Natural killer cell (primary cell): ENCODE measurements at regions not wholly inside any gene's neighbourhood (a gene's known extent, or its start where the extent isn't known, plus 50 kb on each side); places are given as distances from the start of the nearest gene placed in this dataset.

Experiments
- ATAC-seq, 3 donors: fragments of 150-1000 bp in 2 of 3; fragments of 200-7000 bp in 1 of 3; cut with Tn5 transposase; 1 replicate in 1 of 3; 2 replicates in 2 of 3; pipeline ENCODE4 v1.10.0; 2021; ENCODE audit warnings: mild to moderate bottlenecking in 2 of 3, moderate library complexity in 2 of 3
- DNase-seq, 2 donors: peaks; one replicate each; pipeline versions ENCODE4 v3.0.0 to v3.0.0-alpha.2; 2013 to 2021; ENCODE audit warnings: mixed read lengths in 1 of 2
- H3K27ac ChIP-seq: one replicate; pipeline ENCODE4 v1.5.1; 2013; ENCODE audit warnings: mild to moderate bottlenecking, low read length
- H3K27me3 ChIP-seq: one replicate; pipeline ENCODE4 v1.6.1; 2013; ENCODE audit warnings: low read length; ENCODE audit not compliant: control insufficient read depth, insufficient read depth
- H3K36me3 ChIP-seq: one replicate; pipeline ENCODE4 v1.6.1; 2013; ENCODE audit warnings: low read length; ENCODE audit not compliant: control insufficient read depth, insufficient read depth
- H3K4me1 ChIP-seq: one replicate; pipeline ENCODE4 v1.6.1; 2013; ENCODE audit warnings: low read length; ENCODE audit not compliant: control insufficient read depth, insufficient read depth
- H3K4me3 ChIP-seq: one replicate; pipeline ENCODE4 v1.5.1; 2013; ENCODE audit warnings: low read length
- H3K9me3 ChIP-seq: one replicate; pipeline ENCODE4 v1.6.1; 2013; ENCODE audit warnings: low read length; ENCODE audit not compliant: control insufficient read depth, insufficient read depth
- H3K27ac Mint-ChIP-seq, 2 donors: one replicate each; pipeline ENCODE4 v1.8.0; 2022; ENCODE audit warnings: mild to moderate bottlenecking in 2 of 2, mixed read lengths in 2 of 2, moderate library complexity in 1 of 2
- H3K27me3 Mint-ChIP-seq, 2 donors: one replicate each; pipeline ENCODE4 v1.8.0; 2022; ENCODE audit warnings: low read depth in 2 of 2, mixed read lengths in 2 of 2
- H3K36me3 Mint-ChIP-seq: one replicate; pipeline ENCODE4 v1.8.0; 2022; ENCODE audit warnings: mixed read lengths
- H3K4me1 Mint-ChIP-seq, 2 donors: one replicate each; pipeline ENCODE4 v1.8.0; 2022; ENCODE audit warnings: mixed read lengths in 2 of 2
- H3K4me3 Mint-ChIP-seq: one replicate; pipeline ENCODE4 v1.8.0; 2022; ENCODE audit warnings: mild to moderate bottlenecking, moderate library complexity, mixed read lengths
- H3K9me3 Mint-ChIP-seq, 2 donors: one replicate each; pipeline ENCODE4 v1.8.0; 2022; ENCODE audit warnings: mixed read lengths in 2 of 2
- WGBS: methylation state at CpG from one replicate; pipeline ENCODE4 v1.1.7; 2013; ENCODE audit warnings: missing lambda C conversion rate; ENCODE audit not compliant: insufficient coverage; 5-methylcytosine and 5-hydroxymethylcytosine counted together
- intact Hi-C: fragments of 100-400 bp; cut with micrococcal nuclease; formaldehyde crosslinking; loops from one replicate; pipeline ENCODE4 v1.14.2; 2022
- TF ChIP-seq, protein P1 (sequence below): fragments of 200-600 bp; IDR thresholded peaks from one replicate; pipeline ENCODE4 v1.8.0; 2022; ENCODE audit warnings: antibody characterized with exemption

DNA sequence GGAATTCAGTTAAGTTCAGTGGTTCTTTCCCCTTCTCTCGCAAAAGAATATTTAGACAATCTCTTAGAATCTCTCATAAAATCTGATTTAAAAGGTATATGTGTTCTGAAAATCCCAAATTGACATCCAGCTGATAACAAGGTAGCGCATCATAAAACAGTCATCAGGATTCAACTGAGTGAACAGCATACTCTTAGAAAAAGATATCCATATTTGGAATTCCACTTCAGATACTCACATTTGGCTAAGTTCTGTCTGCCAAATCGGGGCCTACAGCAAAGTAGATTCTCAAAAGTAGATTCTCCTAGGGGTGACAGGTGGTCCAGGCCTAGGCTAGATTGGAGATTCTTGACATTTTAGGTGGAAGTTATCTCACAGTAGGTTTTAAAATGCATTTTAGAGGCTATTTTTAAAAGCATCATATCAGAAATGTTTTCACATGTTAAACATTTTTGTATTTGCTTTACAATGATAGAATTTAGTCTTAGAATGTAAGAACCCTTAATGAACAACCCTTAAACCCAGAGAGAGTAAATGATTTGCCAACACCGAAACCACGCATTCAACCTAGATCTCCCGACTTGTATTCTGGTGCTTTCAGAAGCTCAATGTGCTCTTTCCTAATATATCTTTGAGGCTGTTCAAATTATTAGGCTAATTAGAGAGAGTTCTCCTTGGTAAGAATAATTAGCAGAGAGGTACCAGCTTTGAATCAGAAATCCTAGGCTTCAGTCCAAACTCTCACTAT, 318.9 kb downstream of the LMO4 start:
- WGBS, result 89% methylated on average over 5 of the region's 6 CpGs
- Mint-ChIP-seq H3K27me3 (no peaks in the 10 kb centered on the region), H3K36me3 (no peaks in the 10 kb centered on the region), H3K4me3 (no peak overlapping the region), H3K9me3 (no peaks in the 10 kb centered on the region), H3K27ac (no peak overlapping the region), H3K4me1 (peaks cover 8 to 11% of the 10 kb centered on the region in 2 donors)
- intact Hi-C loops, result no loop called here
- TF ChIP-seq, protein P1, sequence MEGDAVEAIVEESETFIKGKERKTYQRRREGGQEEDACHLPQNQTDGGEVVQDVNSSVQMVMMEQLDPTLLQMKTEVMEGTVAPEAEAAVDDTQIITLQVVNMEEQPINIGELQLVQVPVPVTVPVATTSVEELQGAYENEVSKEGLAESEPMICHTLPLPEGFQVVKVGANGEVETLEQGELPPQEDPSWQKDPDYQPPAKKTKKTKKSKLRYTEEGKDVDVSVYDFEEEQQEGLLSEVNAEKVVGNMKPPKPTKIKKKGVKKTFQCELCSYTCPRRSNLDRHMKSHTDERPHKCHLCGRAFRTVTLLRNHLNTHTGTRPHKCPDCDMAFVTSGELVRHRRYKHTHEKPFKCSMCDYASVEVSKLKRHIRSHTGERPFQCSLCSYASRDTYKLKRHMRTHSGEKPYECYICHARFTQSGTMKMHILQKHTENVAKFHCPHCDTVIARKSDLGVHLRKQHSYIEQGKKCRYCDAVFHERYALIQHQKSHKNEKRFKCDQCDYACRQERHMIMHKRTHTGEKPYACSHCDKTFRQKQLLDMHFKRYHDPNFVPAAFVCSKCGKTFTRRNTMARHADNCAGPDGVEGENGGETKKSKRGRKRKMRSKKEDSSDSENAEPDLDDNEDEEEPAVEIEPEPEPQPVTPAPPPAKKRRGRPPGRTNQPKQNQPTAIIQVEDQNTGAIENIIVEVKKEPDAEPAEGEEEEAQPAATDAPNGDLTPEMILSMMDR, result no peak
- no peak for DNase-seq
- Histone ChIP-seq H3K27me3 (no peaks in the 10 kb centered on the region), H3K4me1 (no peaks in the 10 kb centered on the region), H3K9me3 (no peaks in the 10 kb centered on the region), H3K27ac (no peak overlapping the region), H3K4me3 (no peak overlapping the region), H3K36me3 (no peaks in the 10 kb centered on the region)
- no peak for ATAC-seq

DNA sequence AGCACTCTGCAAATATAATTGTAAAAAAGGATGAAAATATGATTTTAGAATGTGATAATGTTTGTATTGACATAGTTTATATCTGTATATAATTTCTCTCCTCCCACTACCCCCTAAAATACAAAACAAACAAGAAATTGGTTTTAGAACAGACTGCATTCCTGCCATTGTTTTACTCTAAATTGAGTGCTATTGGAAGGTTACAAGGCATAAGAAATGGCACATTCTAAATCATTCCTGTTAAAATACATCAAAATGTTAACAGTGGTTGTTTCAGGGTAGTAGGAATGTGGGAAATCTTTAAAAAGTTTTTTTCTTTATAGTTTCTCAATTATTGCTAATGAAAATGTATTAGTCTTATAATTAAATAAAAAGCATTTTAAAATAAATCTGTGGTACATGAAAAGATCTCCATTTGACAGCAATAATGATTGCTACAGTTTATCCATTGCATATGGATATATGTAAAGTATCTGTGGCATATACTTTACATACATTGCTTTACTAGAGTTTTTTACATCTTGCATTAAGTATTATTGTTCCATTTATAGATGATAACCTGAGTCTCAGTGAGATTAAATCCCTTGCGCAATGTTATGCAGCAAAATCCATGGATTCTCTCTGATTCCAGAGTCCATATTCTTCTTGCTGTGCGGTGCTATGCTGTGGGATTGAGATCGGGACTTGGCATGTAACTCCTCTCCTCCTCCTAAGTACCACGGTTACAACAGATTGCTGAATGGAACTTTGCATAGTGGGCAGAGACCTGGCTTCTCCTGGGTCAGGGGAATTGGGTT, 319.8 kb downstream of the LMO4 start:
- no peaks in the 10 kb centered on the region for H3K9me3 Mint-ChIP-seq
- no peaks in the 10 kb centered on the region for H3K27me3 Mint-ChIP-seq
- Histone ChIP-seq H3K4me3 (no peak overlapping the region), H3K4me1 (no peaks in the 10 kb centered on the region), H3K27me3 (no peaks in the 10 kb centered on the region), H3K27ac (no peak overlapping the region), H3K36me3 (no peaks in the 10 kb centered on the region), H3K9me3 (no peaks in the 10 kb centered on the region)
- TF ChIP-seq, protein P1, result no peak
- no peak overlapping the region for H3K4me3 Mint-ChIP-seq
- 96% methylated on average over 4 of the region's 4 CpGs for WGBS
- ATAC-seq (no peak), DNase-seq (no peak)
- H3K27ac Mint-ChIP-seq, result no peak overlapping the region
- H3K36me3 Mint-ChIP-seq, result no peaks in the 10 kb centered on the region
- peaks cover 8 to 11% of the 10 kb centered on the region in 2 donors for H3K4me1 Mint-ChIP-seq
- intact Hi-C loops, result no loop called here

DNA sequence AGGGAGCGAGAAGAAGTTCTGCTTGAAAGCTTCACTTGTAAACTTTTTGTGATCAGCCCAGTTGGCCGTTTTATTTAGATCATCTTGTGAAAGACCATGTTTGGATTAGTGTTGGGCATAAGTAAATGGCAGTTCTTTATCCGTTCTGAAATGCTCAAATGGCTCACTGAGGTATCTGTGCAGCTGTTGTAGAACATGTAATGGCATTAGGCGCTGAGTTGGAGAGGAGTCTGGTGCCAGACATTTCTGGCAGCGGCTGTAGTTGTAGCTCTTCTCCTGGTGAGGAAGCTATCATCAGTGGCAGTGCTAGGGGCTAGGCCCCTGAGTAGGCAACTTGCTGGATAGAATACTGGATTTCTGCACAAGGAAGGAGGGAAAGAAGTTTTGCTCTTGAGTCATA, 321.6 kb downstream of the LMO4 start:
- ATAC-seq, result no peak
- H3K4me3 ChIP-seq, result no peak overlapping the region
- Mint-ChIP-seq H3K36me3 (no peaks in the 10 kb centered on the region), H3K4me3 (no peak overlapping the region), H3K27me3 (no peaks in the 10 kb centered on the region), H3K9me3 (no peaks in the 10 kb centered on the region), H3K4me1 (peaks cover 0 to 1% of the 10 kb centered on the region in 2 donors), H3K27ac (no peak overlapping the region)
- no peaks in the 10 kb centered on the region for H3K9me3 ChIP-seq
- TF ChIP-seq, protein P1, result no peak
- intact Hi-C loops, result no loop called here
- 92% methylated on average over 5 of the region's 5 CpGs for WGBS
- no peaks in the 10 kb centered on the region for H3K4me1 ChIP-seq
- H3K27me3 ChIP-seq, result no peaks in the 10 kb centered on the region
- H3K36me3 ChIP-seq, result no peaks in the 10 kb centered on the region
- DNase-seq, result no peak
- no peak overlapping the region for H3K27ac ChIP-seq
